ENCODE measurements at regions not wholly inside any gene's neighbourhood (a gene's known extent, or its start where the extent isn't known, plus 50 kb on each side); places are given as distances from the start of the nearest gene placed in this dataset.

GRCh38 chr6:119575721-119576120 is 226.2 kb upstream of the MAN1A1 start:
- Histone ChIP-seq H3K36me3 (ENCODE audit: control insufficient read depth in 2 of 2, extremely low read depth in 1 of 2, insufficient read depth in 2 of 2, low read length in 2 of 2) (no peaks in the 10 kb centered on the region), H3K27ac (ENCODE audit: control insufficient read depth, insufficient read depth, low read length) (peak overlapping the region; percentile 49), H3K27me3 (ENCODE audit: control insufficient read depth, extremely low read depth, insufficient read depth, low read length) (no peaks in the 10 kb centered on the region), H2AFZ (ENCODE audit: control insufficient read depth, low read length) (peak overlapping the region; percentile 84), H4K20me1 (ENCODE audit: control insufficient read depth, extremely low read depth, insufficient read depth, low read length) (no peaks in the 10 kb centered on the region), H3K4me2 (ENCODE audit: control insufficient read depth, extremely low read depth, insufficient read depth, low read depth, low read length) (peak overlapping the region; percentile 53), H3K79me2 (ENCODE audit: control insufficient read depth, insufficient read depth, low read length) (no peaks in the 10 kb centered on the region), H3K9ac (ENCODE audit: control insufficient read depth, extremely low read depth, insufficient read depth, low read length) (no peak overlapping the region), H3K9me3 (ENCODE audit: control insufficient read depth, low read depth, low read length) (peaks cover 6% of the 10 kb centered on the region), H3K4me3 (ENCODE audit: control insufficient read depth in 2 of 3, extremely low read depth in 1 of 3, insufficient read depth in 2 of 3, low read depth in 1 of 3, low read length in 3 of 3) (no peak overlapping the region), H3K9me1 (ENCODE audit: control insufficient read depth, extremely low read depth, insufficient read depth, low read length) (no peaks in the 10 kb centered on the region), H3K4me1 (ENCODE audit: control insufficient read depth, extremely low read depth, insufficient read depth, low read length) (peaks cover 8% of the 10 kb centered on the region)
- DNase-seq (ENCODE audit: low read depth, low spot score) = no peak
- peak; percentile 97 for FAIRE-seq
- TF ChIP-seq EZH2 (IDR thresholded peaks at IDR 0.05; ENCODE audit: low read length) = no peak
- TF ChIP-seq, protein P1, sequence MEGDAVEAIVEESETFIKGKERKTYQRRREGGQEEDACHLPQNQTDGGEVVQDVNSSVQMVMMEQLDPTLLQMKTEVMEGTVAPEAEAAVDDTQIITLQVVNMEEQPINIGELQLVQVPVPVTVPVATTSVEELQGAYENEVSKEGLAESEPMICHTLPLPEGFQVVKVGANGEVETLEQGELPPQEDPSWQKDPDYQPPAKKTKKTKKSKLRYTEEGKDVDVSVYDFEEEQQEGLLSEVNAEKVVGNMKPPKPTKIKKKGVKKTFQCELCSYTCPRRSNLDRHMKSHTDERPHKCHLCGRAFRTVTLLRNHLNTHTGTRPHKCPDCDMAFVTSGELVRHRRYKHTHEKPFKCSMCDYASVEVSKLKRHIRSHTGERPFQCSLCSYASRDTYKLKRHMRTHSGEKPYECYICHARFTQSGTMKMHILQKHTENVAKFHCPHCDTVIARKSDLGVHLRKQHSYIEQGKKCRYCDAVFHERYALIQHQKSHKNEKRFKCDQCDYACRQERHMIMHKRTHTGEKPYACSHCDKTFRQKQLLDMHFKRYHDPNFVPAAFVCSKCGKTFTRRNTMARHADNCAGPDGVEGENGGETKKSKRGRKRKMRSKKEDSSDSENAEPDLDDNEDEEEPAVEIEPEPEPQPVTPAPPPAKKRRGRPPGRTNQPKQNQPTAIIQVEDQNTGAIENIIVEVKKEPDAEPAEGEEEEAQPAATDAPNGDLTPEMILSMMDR (optimal IDR thresholded peaks at IDR 0.05 in 1 of 3, IDR thresholded peaks at IDR 0.05 in 1 of 3, conservative IDR thresholded peaks at IDR 0.05 in 1 of 3; ENCODE audit: extremely low read depth in 1 of 3, insufficient read depth in 2 of 3, low read length in 3 of 3) = no peak
- dilution Hi-C loops (cut with MboI; ENCODE audit: extremely low pct_ligation_motif_present, low sequenced_read_pairs) = no loop called here

DNA sequence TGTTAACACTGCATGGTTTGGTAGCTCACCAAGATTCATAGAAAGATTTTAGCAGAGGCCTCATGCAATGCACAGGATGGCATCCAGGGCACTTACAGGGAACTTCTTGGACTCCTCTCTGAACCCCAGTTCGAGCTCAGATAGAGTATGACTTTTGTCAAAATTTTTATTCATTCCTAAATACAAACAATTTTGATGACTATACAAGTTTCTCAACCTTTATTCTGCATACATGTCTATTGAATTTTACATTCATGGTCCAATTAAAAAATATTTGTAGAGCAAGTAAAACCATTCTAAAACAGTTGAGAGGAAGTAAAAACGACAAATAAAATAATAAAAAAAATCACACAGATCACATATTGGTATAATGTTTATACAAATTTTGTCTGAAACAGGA is 219.0 kb upstream of the MAN1A1 start:
- H3K27ac ChIP-seq (ENCODE audit: control insufficient read depth, insufficient read depth, low read length) = no peak overlapping the region
- H3K79me2 ChIP-seq (ENCODE audit: control insufficient read depth, insufficient read depth, low read length) = no peaks in the 10 kb centered on the region
- no peak overlapping the region for H2AFZ ChIP-seq (ENCODE audit: control insufficient read depth, low read length)
- H3K36me3 ChIP-seq (ENCODE audit: control insufficient read depth in 2 of 2, extremely low read depth in 1 of 2, insufficient read depth in 2 of 2, low read length in 2 of 2) = no peaks in the 10 kb centered on the region
- H3K9me3 ChIP-seq (ENCODE audit: control insufficient read depth, low read depth, low read length) = no peaks in the 10 kb centered on the region
- dilution Hi-C loops (cut with MboI; ENCODE audit: extremely low pct_ligation_motif_present, low sequenced_read_pairs) = no loop called here
- H3K4me2 ChIP-seq (ENCODE audit: control insufficient read depth, extremely low read depth, insufficient read depth, low read depth, low read length) = no peak overlapping the region
- no peaks in the 10 kb centered on the region for H3K9me1 ChIP-seq (ENCODE audit: control insufficient read depth, extremely low read depth, insufficient read depth, low read length)
- peaks cover 7% of the 10 kb centered on the region for H3K4me1 ChIP-seq (ENCODE audit: control insufficient read depth, extremely low read depth, insufficient read depth, low read length)
- no peak for DNase-seq (ENCODE audit: low read depth, low spot score)
- no peak overlapping the region for H3K9ac ChIP-seq (ENCODE audit: control insufficient read depth, extremely low read depth, insufficient read depth, low read length)
- no peaks in the 10 kb centered on the region for H4K20me1 ChIP-seq (ENCODE audit: control insufficient read depth, extremely low read depth, insufficient read depth, low read length)
- TF ChIP-seq, protein P1 (optimal IDR thresholded peaks at IDR 0.05 in 1 of 3, IDR thresholded peaks at IDR 0.05 in 1 of 3, conservative IDR thresholded peaks at IDR 0.05 in 1 of 3; ENCODE audit: extremely low read depth in 1 of 3, insufficient read depth in 2 of 3, low read length in 3 of 3) = no peak
- no peak for TF ChIP-seq EZH2 (IDR thresholded peaks at IDR 0.05; ENCODE audit: low read length)
- no peak overlapping the region for H3K4me3 ChIP-seq (ENCODE audit: control insufficient read depth in 2 of 3, extremely low read depth in 1 of 3, insufficient read depth in 2 of 3, low read depth in 1 of 3, low read length in 3 of 3)
- no peaks in the 10 kb centered on the region for H3K27me3 ChIP-seq (ENCODE audit: control insufficient read depth, extremely low read depth, insufficient read depth, low read length)
- FAIRE-seq = no peak

Measured in keratinocyte (primary cell).